B cell (primary cell): ENCODE measurements at regions not wholly inside any gene's neighbourhood (a gene's known extent, or its start where the extent isn't known, plus 50 kb on each side); places are given as distances from the start of the nearest gene placed in this dataset.

Source experiments
- EZH2 ChIP-seq: IDR thresholded peaks from 2 replicates; pipeline ENCODE4 v1.6.1; 2012; ENCODE audit warnings: borderline replicate concordance, low read depth, mild to moderate bottlenecking, moderate library complexity, low read length; ENCODE audit not compliant: insufficient read depth, poor library complexity, severe bottlenecking
- TF ChIP-seq, protein P1 (sequence below): fragments of 200-600 bp; IDR thresholded peaks from one replicate; pipeline ENCODE4 v1.8.0; 2022; ENCODE audit warnings: antibody characterized with exemption, mild to moderate bottlenecking

DNA sequence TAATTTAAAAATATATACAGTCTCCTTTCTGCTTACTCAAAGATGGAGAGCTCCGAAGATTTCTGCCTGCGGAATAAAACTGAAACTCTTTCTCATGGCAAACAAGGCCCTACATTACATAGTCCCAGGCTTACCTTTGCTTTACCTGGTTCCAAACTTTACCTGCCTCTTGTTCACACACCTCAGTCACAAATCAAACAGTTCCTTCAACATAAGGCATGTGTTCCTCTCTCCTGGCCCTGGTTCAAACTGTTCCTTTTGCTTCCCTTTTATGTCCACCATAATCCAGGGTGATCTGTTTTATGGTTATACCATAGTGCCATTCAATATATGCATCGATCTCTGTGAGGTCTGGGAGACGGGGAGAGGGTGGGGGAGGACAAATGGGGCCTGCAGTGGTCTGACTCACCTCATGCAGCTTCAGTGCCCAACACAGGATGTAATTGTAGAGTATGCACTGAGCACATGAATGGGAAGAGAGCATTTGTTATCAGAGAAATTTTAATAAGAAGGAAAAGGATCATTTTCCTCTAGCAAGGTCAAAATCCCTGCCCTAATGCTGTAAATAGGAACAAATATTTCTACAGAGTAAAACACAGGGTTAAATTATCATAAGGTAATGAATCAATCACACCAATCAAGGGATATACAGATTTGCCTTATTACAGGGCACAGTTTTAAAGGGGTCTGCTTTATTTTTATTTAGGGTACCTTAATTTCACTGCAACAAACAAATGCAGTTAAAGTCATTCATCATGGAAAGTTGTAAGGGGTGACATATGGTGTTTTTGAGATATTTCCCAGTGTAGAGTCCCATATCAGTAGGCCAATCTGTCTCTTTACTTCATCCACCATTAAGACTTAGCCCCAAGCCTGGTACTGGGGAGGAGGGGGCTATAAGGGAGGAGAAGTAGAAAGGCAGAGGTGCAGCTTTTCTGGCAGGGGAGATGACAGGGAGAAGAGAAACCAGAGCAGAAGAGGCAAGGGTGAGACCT lies 88.8 kb upstream of the PDE1C start:
- TF ChIP-seq, protein P1, sequence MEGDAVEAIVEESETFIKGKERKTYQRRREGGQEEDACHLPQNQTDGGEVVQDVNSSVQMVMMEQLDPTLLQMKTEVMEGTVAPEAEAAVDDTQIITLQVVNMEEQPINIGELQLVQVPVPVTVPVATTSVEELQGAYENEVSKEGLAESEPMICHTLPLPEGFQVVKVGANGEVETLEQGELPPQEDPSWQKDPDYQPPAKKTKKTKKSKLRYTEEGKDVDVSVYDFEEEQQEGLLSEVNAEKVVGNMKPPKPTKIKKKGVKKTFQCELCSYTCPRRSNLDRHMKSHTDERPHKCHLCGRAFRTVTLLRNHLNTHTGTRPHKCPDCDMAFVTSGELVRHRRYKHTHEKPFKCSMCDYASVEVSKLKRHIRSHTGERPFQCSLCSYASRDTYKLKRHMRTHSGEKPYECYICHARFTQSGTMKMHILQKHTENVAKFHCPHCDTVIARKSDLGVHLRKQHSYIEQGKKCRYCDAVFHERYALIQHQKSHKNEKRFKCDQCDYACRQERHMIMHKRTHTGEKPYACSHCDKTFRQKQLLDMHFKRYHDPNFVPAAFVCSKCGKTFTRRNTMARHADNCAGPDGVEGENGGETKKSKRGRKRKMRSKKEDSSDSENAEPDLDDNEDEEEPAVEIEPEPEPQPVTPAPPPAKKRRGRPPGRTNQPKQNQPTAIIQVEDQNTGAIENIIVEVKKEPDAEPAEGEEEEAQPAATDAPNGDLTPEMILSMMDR: no peak
- no peak for TF ChIP-seq EZH2
